Glomerular visceral epithelial cell (primary cell): ENCODE measurements at regions not wholly inside any gene's neighbourhood (a gene's known extent, or its start where the extent isn't known, plus 50 kb on each side); places are given as distances from the start of the nearest gene placed in this dataset.
A peak's percentile ranks its signal among the peaks of the same experiment; 100 is the strongest.
"Not testable (repeated sequence)": the region's sequence is repeated elsewhere in the genome, so short reads cannot be mapped to it uniquely, and the experiment has no call there.

Experiments
- DNase-seq: peaks from one replicate; pipeline ENCODE4 v3.0.0-alpha.2; 2016; ENCODE audit errors: extremely low spot score

- DNase-seq = no peak
These were observed 293.7 kb upstream of the RIMS1 start for GRCh38 chr6:71592643-71593042.

- DNase-seq = peak; percentile 22
These were observed 287.0 kb upstream of the RIMS1 start for GRCh38 chr6:71599359-71599758.

- peak; percentile 92 for DNase-seq
These were observed 283.9 kb upstream of the RIMS1 start for GRCh38 chr6:71602385-71603007.

- DNase-seq = no peak
These were observed 283.3 kb upstream of the RIMS1 start for GRCh38 chr6:71603021-71603420.

- DNase-seq = peak; percentile 55
These were observed 277.7 kb upstream of the RIMS1 start for GRCh38 chr6:71608646-71609045.

DNA sequence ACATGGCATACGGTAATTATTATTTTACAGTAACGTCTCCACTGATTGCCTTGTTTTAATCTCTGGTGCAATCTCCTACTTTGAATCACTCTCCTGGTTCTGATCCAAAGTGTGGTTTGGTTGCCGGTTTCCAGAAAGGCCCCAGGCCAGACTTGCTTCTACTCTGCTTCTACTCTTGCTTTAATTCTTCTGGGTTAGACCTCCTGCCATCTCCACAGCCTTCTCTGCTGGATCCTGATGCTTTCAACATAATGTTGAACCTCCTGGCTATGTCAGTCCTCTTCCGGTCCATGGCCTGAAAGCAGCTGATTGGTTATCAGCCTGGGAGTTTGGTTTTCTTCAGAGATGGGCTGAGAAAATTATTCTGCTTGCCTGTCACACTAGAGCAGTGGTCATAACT, 266.5 kb upstream of the RIMS1 start:
- DNase-seq = no peak

- DNase-seq = no peak
These were observed 264.3 kb upstream of the RIMS1 start for GRCh38 chr6:71621918-71622519.

DNA sequence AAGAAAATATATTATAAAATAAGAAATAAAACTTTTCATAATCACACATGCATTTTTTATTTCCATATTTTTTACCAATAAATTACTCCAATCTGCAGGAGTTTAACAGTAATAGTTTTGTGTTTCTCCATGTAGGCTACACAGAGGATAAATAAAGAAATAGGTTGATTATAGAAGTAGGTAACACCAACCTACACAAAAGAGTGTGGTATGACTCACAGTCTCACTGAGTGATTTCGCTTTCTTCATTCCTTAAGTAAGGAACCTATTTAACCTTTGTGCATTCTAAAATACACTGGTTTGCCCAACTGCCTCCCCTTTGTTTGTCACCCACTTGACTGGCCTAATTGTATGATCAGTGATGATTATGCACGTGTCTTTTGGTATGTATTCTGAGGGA, 244.2 kb upstream of the RIMS1 start:
- no peak for DNase-seq

DNA sequence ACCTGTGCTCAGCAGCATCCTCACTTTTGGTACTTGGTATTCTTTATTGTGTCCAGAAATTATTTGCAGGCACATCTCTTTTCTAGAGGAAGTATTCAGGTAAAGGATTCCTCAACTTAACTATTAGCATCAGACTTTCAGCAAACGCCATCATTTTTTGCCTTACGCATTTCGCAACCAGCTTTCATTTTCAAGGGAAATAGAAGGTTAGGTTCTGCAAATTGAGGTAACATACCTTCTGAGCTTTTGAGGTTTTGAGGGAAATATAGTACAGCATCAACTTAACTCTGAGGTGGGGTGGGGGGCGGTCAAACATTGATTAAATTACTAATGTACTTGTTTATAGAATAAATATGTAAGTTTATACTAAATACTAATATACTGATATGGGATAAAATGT, 243.6 kb upstream of the RIMS1 start:
- no peak for DNase-seq

DNA sequence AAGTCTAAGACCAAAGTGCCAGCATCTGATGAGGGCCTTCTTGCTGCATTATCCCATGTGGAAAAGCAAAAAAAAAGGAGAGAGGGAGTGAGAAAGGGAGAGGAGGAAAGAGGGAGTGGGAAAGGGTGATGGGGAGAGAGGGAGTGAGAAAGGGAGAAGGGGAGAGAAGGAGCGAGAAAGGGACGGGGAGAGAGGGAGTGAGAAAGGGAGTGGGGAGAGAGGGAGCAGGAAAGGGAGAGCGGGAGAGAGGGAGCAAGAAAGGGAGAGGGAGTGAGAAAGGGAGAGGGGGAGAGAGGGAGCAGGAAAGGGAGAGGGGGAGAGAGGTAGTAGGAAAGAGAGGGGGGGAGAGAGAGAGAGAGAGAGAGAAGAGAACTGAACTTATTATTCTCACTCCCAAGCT, 241.1 kb upstream of the RIMS1 start:
- DNase-seq = no peak

DNA sequence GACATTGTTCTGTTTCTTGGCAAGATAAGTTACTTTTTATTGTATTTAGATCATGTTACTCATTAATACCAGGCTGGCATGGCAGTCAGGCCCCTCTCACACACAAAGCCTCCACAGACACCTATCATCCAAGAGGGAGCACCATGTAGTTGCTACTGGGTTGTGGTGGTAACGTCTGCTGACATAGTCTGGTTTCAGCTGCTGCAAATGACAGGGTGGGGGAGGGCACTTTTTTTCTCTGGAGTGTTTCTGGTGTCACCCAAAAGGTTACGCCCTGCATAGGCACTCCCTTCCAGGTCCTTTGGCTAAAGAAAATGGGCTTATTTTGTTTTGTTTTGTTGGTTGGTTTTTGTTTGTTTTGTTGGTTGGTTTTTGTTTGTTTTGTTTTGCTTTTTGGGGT, 236.4 kb upstream of the RIMS1 start:
- no peak for DNase-seq

DNA sequence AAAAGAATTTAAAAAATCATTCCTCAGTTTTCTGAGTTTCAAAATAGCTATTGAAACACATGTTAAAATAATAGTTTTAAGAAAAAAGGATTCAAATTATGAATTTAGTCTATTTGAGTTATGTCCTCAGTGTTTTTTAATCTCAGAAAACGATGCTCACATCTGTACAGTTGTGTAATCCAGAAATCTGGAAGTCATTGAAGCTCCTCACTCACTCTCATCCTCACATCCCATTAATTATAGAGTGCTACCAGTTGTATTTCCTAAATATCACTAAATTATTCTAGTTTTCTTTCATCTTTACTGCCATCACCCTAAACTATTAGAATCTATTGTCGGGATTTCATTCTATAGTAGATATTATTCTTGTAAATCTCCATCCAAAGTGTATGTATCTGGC, 234.7 kb upstream of the RIMS1 start:
- no peak for DNase-seq

- DNase-seq = no peak
These were observed 230.2 kb upstream of the RIMS1 start for GRCh38 chr6:71656121-71656520.

- DNase-seq = no peak
These were observed 220.4 kb upstream of the RIMS1 start for GRCh38 chr6:71665931-71666330.

DNA sequence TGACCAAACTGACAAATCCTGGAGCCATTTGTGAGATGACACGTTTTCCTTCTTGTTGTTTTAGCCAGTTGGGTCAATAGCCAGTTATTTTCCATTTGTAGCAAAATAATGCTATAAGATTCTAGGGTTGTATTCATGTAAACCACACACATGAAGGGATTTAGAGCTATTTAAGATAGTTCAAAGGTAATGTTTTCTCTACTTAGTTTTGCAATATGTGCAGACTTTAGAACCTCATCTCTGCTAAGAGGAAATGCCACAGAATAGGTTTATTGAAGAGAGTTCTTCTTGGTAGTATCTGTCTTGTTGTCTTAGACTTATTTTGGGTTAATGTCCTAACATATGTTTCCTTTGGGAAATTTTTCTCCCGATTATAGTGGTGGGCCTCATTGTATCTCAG, 213.5 kb upstream of the RIMS1 start:
- DNase-seq = no peak

- no peak for DNase-seq
These were observed 211.0 kb upstream of the RIMS1 start for GRCh38 chr6:71675386-71675785.

GRCh38 chr6:71676298-71676697, 210.1 kb upstream of the RIMS1 start:
- DNase-seq = no peak

DNA sequence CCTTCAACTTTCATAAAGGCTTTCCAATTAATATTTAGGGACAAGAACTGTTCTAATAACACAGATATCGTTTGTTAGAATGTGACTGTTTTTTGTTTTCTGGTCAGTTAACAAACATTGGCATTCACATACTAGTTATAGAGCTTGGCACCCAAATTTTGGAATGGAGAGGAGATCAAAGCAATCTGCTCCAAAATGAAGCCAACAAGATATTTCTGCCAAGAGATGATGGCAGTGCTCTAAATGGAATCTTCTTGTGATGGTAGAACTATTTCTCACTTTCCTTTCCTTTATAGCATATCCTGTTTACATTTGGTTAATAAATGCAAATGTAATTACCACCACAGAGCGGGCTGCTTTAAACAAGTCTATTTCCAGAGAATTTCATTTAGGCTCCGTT, 208.3 kb upstream of the RIMS1 start:
- DNase-seq = no peak

- no peak for DNase-seq
These were observed 205.0 kb upstream of the RIMS1 start for GRCh38 chr6:71681234-71681867.

DNA sequence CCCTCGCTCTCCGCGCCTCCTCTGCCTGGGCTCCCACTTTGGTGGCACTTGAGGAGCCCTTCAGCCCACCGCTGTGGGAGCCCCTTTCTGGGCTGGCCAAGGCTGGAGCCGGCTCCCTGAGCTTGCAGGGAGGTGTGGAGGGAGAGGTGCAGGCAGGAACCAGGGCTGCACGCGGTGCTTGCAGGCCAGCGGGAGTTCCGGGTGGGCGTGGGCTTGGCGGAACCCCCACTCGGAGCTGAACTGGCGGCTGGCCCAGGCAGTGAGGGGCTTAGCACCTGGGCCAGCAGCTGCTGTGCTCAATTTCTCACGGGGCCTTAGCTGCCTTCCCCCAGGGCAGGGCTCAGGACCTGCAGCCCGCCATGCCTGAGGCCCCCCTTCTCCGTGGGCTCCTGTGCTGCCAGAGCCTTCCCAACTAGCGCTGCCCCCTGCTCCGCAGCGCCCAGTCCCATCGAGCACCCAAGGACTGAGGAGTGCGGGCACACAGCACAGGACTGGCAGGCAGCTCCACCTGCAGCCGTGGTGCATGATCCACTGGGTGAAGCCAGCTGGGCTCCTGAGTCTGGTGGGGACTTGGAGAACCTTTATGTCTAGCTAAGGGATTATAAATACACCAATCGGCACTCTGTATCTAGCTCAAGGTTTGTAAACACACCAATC, 200.2 kb upstream of the RIMS1 start:
- DNase-seq = not testable (repeated sequence)

GRCh38 chr6:71698702-71699101, 187.6 kb upstream of the RIMS1 start:
- no peak for DNase-seq

DNA sequence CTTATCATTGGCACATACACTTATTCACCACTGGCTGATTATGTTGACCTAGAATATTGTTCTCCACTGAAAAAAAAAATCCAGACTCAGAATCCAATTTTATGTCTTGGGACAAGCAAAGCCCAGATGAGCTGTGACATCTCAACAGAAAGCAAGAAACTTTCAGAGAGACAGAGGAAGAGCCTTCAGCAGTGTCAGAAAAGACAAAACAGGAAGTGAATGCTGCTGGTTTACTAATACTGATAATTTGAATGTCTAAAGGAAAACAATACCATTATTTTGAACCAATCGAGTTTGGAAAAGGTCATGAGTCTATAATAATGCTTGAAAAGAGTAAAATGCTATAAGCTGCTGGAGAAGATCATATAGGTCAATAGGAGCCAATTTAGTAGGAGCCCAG, 179.8 kb upstream of the RIMS1 start:
- DNase-seq = no peak

- no peak for DNase-seq
These were observed 179.3 kb upstream of the RIMS1 start for GRCh38 chr6:71707059-71707458.
